ENCODE measurements at regions not wholly inside any gene's neighbourhood (a gene's known extent, or its start where the extent isn't known, plus 50 kb on each side); places are given as distances from the start of the nearest gene placed in this dataset.
"Not testable (repeated sequence)": the region's sequence is repeated elsewhere in the genome, so short reads cannot be mapped to it uniquely, and the experiment has no call there.

- no peak for DNase-seq
- no peak for TF ChIP-seq CTCF (IDR thresholded peaks at IDR 0.05; ENCODE audit: unreplicated experiment)
- Mint-ChIP-seq H3K27me3 (ENCODE audit: unreplicated experiment) (peaks cover 44% of the 10 kb centered on the region), H3K9me3 (ENCODE audit: low read depth, unreplicated experiment) (peaks cover 6% of the 10 kb centered on the region), H3K4me1 (ENCODE audit: low read depth, unreplicated experiment) (no peaks in the 10 kb centered on the region), H3K36me3 (ENCODE audit: insufficient read depth, unreplicated experiment) (no peaks in the 10 kb centered on the region), H3K27ac (ENCODE audit: unreplicated experiment) (no peak overlapping the region), H3K4me3 (ENCODE audit: low read depth, unreplicated experiment) (no peak overlapping the region)
- CTCF ChIA-PET, result no interaction called here
- BruUV-seq (replicated peaks), result no TSS peak
- intact Hi-C loops (cut with micrococcal nuclease; ENCODE audit: unreplicated experiment), result no loop called here
These were observed 51.8 kb upstream of the GSC start for GRCh38 chr14:94821705-94822104.

GRCh38 chr14:94820932-94821331 is 51.0 kb upstream of the GSC start:
- H3K4me1 Mint-ChIP-seq (ENCODE audit: low read depth, unreplicated experiment); H3K4me3 Mint-ChIP-seq (ENCODE audit: low read depth, unreplicated experiment); intact Hi-C loops (cut with micrococcal nuclease; ENCODE audit: unreplicated experiment); BruUV-seq (replicated peaks); DNase-seq; H3K27ac Mint-ChIP-seq (ENCODE audit: unreplicated experiment); H3K36me3 Mint-ChIP-seq (ENCODE audit: insufficient read depth, unreplicated experiment); CTCF ChIA-PET; H3K9me3 Mint-ChIP-seq (ENCODE audit: low read depth, unreplicated experiment): not testable (repeated sequence)
- H3K27me3 Mint-ChIP-seq (ENCODE audit: unreplicated experiment), result peaks cover 41% of the 10 kb centered on the region

Data from Calu3 (cell line).